H1 (cell line): ENCODE measurements at regions not wholly inside any gene's neighbourhood (a gene's known extent, or its start where the extent isn't known, plus 50 kb on each side); places are given as distances from the start of the nearest gene placed in this dataset.

Source experiments
- FOSL1 ChIP-seq: IDR thresholded peaks from 2 replicates; pipeline ENCODE4 v1.6.1; 2011; ENCODE audit warnings: mild to moderate bottlenecking, low read depth, low read length, moderate library complexity; ENCODE audit not compliant: insufficient read depth
- HDAC6 ChIP-seq: IDR thresholded peaks from one replicate; pipeline ENCODE4 v1.7.1; 2012; ENCODE audit warnings: low read depth, mild to moderate bottlenecking, inconsistent platforms, low read length, moderate library complexity
- RAD21 ChIP-seq, 2 experiments: IDR thresholded peaks in 1 of 2; conservative IDR thresholded peaks in 1 of 2; 2 replicates each; pipeline ENCODE4 v1.6.1; 2011; ENCODE audit warnings: low read depth in 2 of 2, low read length in 2 of 2, improper control_type of control experiment in 1 of 2, inconsistent platforms in 1 of 2, mild to moderate bottlenecking in 1 of 2, moderate library complexity in 1 of 2
- SP4 ChIP-seq: IDR thresholded peaks from 2 replicates; pipeline ENCODE4 v1.6.1; 2012; ENCODE audit warnings: low read length, inconsistent platforms

GRCh38 chr3:106059953-106060517, 191.2 kb upstream of the CBLB start (continued):
- TF ChIP-seq HDAC6: no peak
- no peak for TF ChIP-seq FOSL1
- no peak for TF ChIP-seq SP4
- TF ChIP-seq RAD21 (IDR thresholded peaks at IDR 0.05 in 1 of 2, conservative IDR thresholded peaks at IDR 0.05 in 1 of 2; ENCODE audit: low read depth in 2 of 2, low read length in 2 of 2): no peak
- TF ChIP-seq, all 59 proteins: peak for 0
